Trophoblast cell (in vitro differentiated cells and primary cell): ENCODE measurements at regions not wholly inside any gene's neighbourhood (a gene's known extent, or its start where the extent isn't known, plus 50 kb on each side); places are given as distances from the start of the nearest gene placed in this dataset.
A peak's percentile ranks its signal among the peaks of the same experiment; 100 is the strongest.

Experiments
- DNase-seq, 2 donors: peaks; one replicate each; pipeline ENCODE4 v3.0.0-alpha.2; 2016
- H2AFZ ChIP-seq: 2 replicates; pipeline ENCODE4 v1.6.1; 2013; ENCODE audit warnings: low read length, moderate library complexity, mild to moderate bottlenecking; ENCODE audit not compliant: insufficient read depth, poor library complexity
- H2AK5ac ChIP-seq: 2 replicates; pipeline ENCODE4 v1.6.1; 2013; ENCODE audit warnings: mild to moderate bottlenecking, low read length
- H2BK120ac ChIP-seq: 2 replicates; pipeline ENCODE4 v1.6.1; 2013; ENCODE audit warnings: low read length, mild to moderate bottlenecking, moderate library complexity; ENCODE audit not compliant: insufficient read depth, poor library complexity
- H2BK12ac ChIP-seq: 2 replicates; pipeline ENCODE4 v1.6.1; 2013; ENCODE audit warnings: mild to moderate bottlenecking, low read length, moderate library complexity
- H2BK5ac ChIP-seq: 2 replicates; pipeline ENCODE4 v1.6.1; 2013; ENCODE audit warnings: low read length, low read depth, moderate library complexity, mild to moderate bottlenecking; ENCODE audit not compliant: poor library complexity
- H3K14ac ChIP-seq: 2 replicates; pipeline ENCODE4 v1.6.1; 2013; ENCODE audit warnings: mild to moderate bottlenecking, low read length
- H3K18ac ChIP-seq: 2 replicates; pipeline ENCODE4 v1.6.1; 2013; ENCODE audit warnings: mild to moderate bottlenecking, low read length
- H3K23ac ChIP-seq: 2 replicates; pipeline ENCODE4 v1.6.1; 2013; ENCODE audit warnings: low read length
- H3K27ac ChIP-seq: 2 replicates; pipeline ENCODE4 v1.5.1; 2013; ENCODE audit warnings: low read depth, mild to moderate bottlenecking, inconsistent platforms, low read length, moderate library complexity
- H3K27me3 ChIP-seq: 2 replicates; pipeline ENCODE4 v1.6.1; 2013; ENCODE audit warnings: inconsistent platforms, mild to moderate bottlenecking, low read length, moderate library complexity; ENCODE audit not compliant: insufficient read depth
- H3K36me3 ChIP-seq, 2 experiments: 1 replicate in 1 of 2; 2 replicates in 1 of 2; pipeline ENCODE4 v1.6.1; 2013; ENCODE audit warnings: low read length in 2 of 2, mild to moderate bottlenecking in 2 of 2, moderate library complexity in 1 of 2; ENCODE audit not compliant: insufficient read depth in 2 of 2, control insufficient read depth in 1 of 2
- H3K4ac ChIP-seq: 2 replicates; pipeline ENCODE4 v1.6.1; 2013; ENCODE audit warnings: low read depth, mild to moderate bottlenecking, low read length, moderate library complexity
- H3K4me1 ChIP-seq, 2 experiments: 1 replicate in 1 of 2; 2 replicates in 1 of 2; pipeline ENCODE4 v1.6.1; 2013; ENCODE audit warnings: low read length in 2 of 2, mild to moderate bottlenecking in 2 of 2, moderate library complexity in 1 of 2; ENCODE audit not compliant: insufficient read depth in 2 of 2, control insufficient read depth in 1 of 2
- H3K4me2 ChIP-seq: 2 replicates; pipeline ENCODE4 v1.6.1; 2013; ENCODE audit warnings: inconsistent platforms, mild to moderate bottlenecking, low read length, moderate library complexity
- H3K4me3 ChIP-seq: 2 replicates; pipeline ENCODE4 v1.5.1; 2013; ENCODE audit warnings: mild to moderate bottlenecking, low read depth, low read length, inconsistent platforms
- H3K79me1 ChIP-seq: one replicate; pipeline ENCODE4 v1.6.1; 2013; ENCODE audit warnings: low read length
- H3K79me2 ChIP-seq: 2 replicates; pipeline ENCODE4 v1.6.1; 2013; ENCODE audit warnings: low read length, mild to moderate bottlenecking; ENCODE audit not compliant: control insufficient read depth, insufficient read depth, poor library complexity
- H3K9ac ChIP-seq: 2 replicates; pipeline ENCODE4 v1.6.1; 2013; ENCODE audit warnings: mild to moderate bottlenecking, low read length
- H3K9me3 ChIP-seq: 2 replicates; pipeline ENCODE4 v1.6.1; 2013; ENCODE audit warnings: low read depth, mild to moderate bottlenecking, control low read depth, inconsistent platforms, low read length; ENCODE audit not compliant: insufficient read depth
- H4K12ac ChIP-seq: 2 replicates; pipeline ENCODE4 v1.6.1; 2013; ENCODE audit warnings: low read depth, mild to moderate bottlenecking, low read length, moderate library complexity
- H4K8ac ChIP-seq: 2 replicates; pipeline ENCODE4 v1.6.1; 2013; ENCODE audit warnings: low read depth, mild to moderate bottlenecking, low read length, moderate library complexity
- H4K91ac ChIP-seq: one replicate; pipeline ENCODE4 v1.6.1; 2013; ENCODE audit warnings: low read depth, mild to moderate bottlenecking, low read length, moderate library complexity
- WGBS: extraction: QIAGEN DNeasy Blood & Tissue Kit; methylation state at CpG from one replicate; pipeline ENCODE4 v1.1.7; 2013; ENCODE audit warnings: missing lambda C conversion rate; ENCODE audit not compliant: insufficient read length, insufficient coverage; ENCODE audit errors: extremely low coverage; 5-methylcytosine and 5-hydroxymethylcytosine counted together

GRCh38 chr5:38752622-38753021, 93.2 kb upstream of the OSMR start:
- no CpG with 5 or more reads among the region's 4 CpGs for WGBS
- Histone ChIP-seq H3K23ac (no peak overlapping the region), H2BK5ac (no peak overlapping the region), H3K79me2 (no peaks in the 10 kb centered on the region), H3K9me3 (no peaks in the 10 kb centered on the region), H3K4me1 (peaks cover 0 to 2% of the 10 kb centered on the region in 2 experiments), H2BK120ac (no peak overlapping the region), H3K18ac (no peak overlapping the region), H3K4me3 (no peak overlapping the region), H3K79me1 (no peaks in the 10 kb centered on the region), H4K12ac (no peak overlapping the region), H4K91ac (no peak overlapping the region), H3K14ac (no peak overlapping the region), H2AFZ (no peak overlapping the region), H3K9ac (no peak overlapping the region), H3K27me3 (no peaks in the 10 kb centered on the region), H3K4ac (no peak overlapping the region), H3K4me2 (no peak overlapping the region), H3K27ac (no peak overlapping the region), H4K8ac (no peak overlapping the region), H2AK5ac (no peak overlapping the region), H3K36me3 (no peaks in the 10 kb centered on the region), H2BK12ac (no peak overlapping the region)
- DNase-seq, result peak in 1 of 2 donors; percentile 46

- no peak overlapping the region for H3K4me3 ChIP-seq
- H3K9ac ChIP-seq, result no peak overlapping the region
- H3K79me2 ChIP-seq, result no peaks in the 10 kb centered on the region
- H2AFZ ChIP-seq, result no peak overlapping the region
- no peak overlapping the region for H2BK12ac ChIP-seq
- H3K27me3 ChIP-seq, result no peaks in the 10 kb centered on the region
- no peaks in the 10 kb centered on the region for H3K36me3 ChIP-seq
- no peak overlapping the region for H3K4ac ChIP-seq
- no peak overlapping the region for H2BK5ac ChIP-seq
- H3K18ac ChIP-seq, result no peak overlapping the region
- WGBS, result no CpG with 5 or more reads among the region's 3 CpGs
- H3K23ac ChIP-seq, result no peak overlapping the region
- no peak overlapping the region for H3K27ac ChIP-seq
- DNase-seq, result peak in 1 of 2 donors; percentile 71
- no peak overlapping the region for H4K8ac ChIP-seq
- H3K79me1 ChIP-seq, result no peaks in the 10 kb centered on the region
- H4K12ac ChIP-seq, result no peak overlapping the region
- H2AK5ac ChIP-seq, result no peak overlapping the region
- no peak overlapping the region for H2BK120ac ChIP-seq
- no peaks in the 10 kb centered on the region for H3K9me3 ChIP-seq
- H3K4me2 ChIP-seq, result no peak overlapping the region
- peaks cover 0 to 2% of the 10 kb centered on the region in 2 experiments for H3K4me1 ChIP-seq
- no peak overlapping the region for H3K14ac ChIP-seq
- no peak overlapping the region for H4K91ac ChIP-seq
Measured at GRCh38 chr5:38753141-38753540, 92.7 kb upstream of the OSMR start.

GRCh38 chr5:38753776-38754175, 92.0 kb upstream of the OSMR start:
- no CpG with 5 or more reads among the region's 5 CpGs for WGBS
- H3K4ac ChIP-seq, result no peak overlapping the region

GRCh38 chr5:38755181-38755580, 90.6 kb upstream of the OSMR start:
- no peak overlapping the region for H3K4me3 ChIP-seq
- no CpG with 5 or more reads among the region's 2 CpGs for WGBS
- no peak overlapping the region for H2AFZ ChIP-seq
- no peaks in the 10 kb centered on the region for H3K27me3 ChIP-seq
- no peaks in the 10 kb centered on the region for H3K36me3 ChIP-seq
- H3K79me2 ChIP-seq, result no peaks in the 10 kb centered on the region
- no peaks in the 10 kb centered on the region for H3K9me3 ChIP-seq
- no peak overlapping the region for H2AK5ac ChIP-seq
- H3K4me2 ChIP-seq, result no peak overlapping the region
- no peak overlapping the region for H2BK120ac ChIP-seq
- H2BK12ac ChIP-seq, result no peak overlapping the region
- no peaks in the 10 kb centered on the region for H3K79me1 ChIP-seq
- peaks cover 0 to 2% of the 10 kb centered on the region in 2 experiments for H3K4me1 ChIP-seq
- H4K12ac ChIP-seq, result no peak overlapping the region
- H3K9ac ChIP-seq, result no peak overlapping the region
- H4K8ac ChIP-seq, result no peak overlapping the region
- no peak overlapping the region for H3K14ac ChIP-seq
- peak in 1 of 2 donors; percentile 50 for DNase-seq
- H3K23ac ChIP-seq, result no peak overlapping the region
- no peak overlapping the region for H2BK5ac ChIP-seq
- H3K18ac ChIP-seq, result no peak overlapping the region
- H3K4ac ChIP-seq, result no peak overlapping the region
- no peak overlapping the region for H4K91ac ChIP-seq
- H3K27ac ChIP-seq, result no peak overlapping the region

More at GRCh38 chr5:38753776-38754175, 92.0 kb upstream of the OSMR start:
- no peak overlapping the region for H4K12ac ChIP-seq
- no peak overlapping the region for H3K23ac ChIP-seq
- H2BK5ac ChIP-seq, result no peak overlapping the region
- no peaks in the 10 kb centered on the region for H3K27me3 ChIP-seq
- no peaks in the 10 kb centered on the region for H3K79me1 ChIP-seq
- H2AFZ ChIP-seq, result no peak overlapping the region
- H4K91ac ChIP-seq, result no peak overlapping the region
- H3K9me3 ChIP-seq, result no peaks in the 10 kb centered on the region
- no peak overlapping the region for H3K4me2 ChIP-seq
- no peak overlapping the region for H3K4me3 ChIP-seq
- no peak overlapping the region for H3K18ac ChIP-seq
- H2BK12ac ChIP-seq, result no peak overlapping the region
- H4K8ac ChIP-seq, result no peak overlapping the region
- no peak overlapping the region for H3K14ac ChIP-seq
- no peak overlapping the region for H3K27ac ChIP-seq
- peaks cover 0 to 2% of the 10 kb centered on the region in 2 experiments for H3K4me1 ChIP-seq
- no peaks in the 10 kb centered on the region for H3K36me3 ChIP-seq
- H2AK5ac ChIP-seq, result no peak overlapping the region
- no peak for DNase-seq
- no peak overlapping the region for H2BK120ac ChIP-seq
- H3K9ac ChIP-seq, result no peak overlapping the region
- no peaks in the 10 kb centered on the region for H3K79me2 ChIP-seq
